ENCODE measurements at regions not wholly inside any gene's neighbourhood (a gene's known extent, or its start where the extent isn't known, plus 50 kb on each side); places are given as distances from the start of the nearest gene placed in this dataset.

- H3K4me3 ChIP-seq (ENCODE audit: low read depth, low read length), result peak overlapping the region; percentile 60
- TF ChIP-seq CTCF (IDR thresholded peaks at IDR 0.05; ENCODE audit: low read depth, low read length), result no peak
- no peaks in the 10 kb centered on the region for H3K27me3 ChIP-seq
- H3K36me3 ChIP-seq, result no peaks in the 10 kb centered on the region
- H3K4me1 ChIP-seq, result peaks cover 3% of the 10 kb centered on the region; the same call in 1 of the 2 replicates
- no peaks in the 10 kb centered on the region for H3K9me3 ChIP-seq
- no peak for DNase-seq
Observed at GRCh38 chr12:91380631-91381030, 198.0 kb upstream of the DCN start.

DNA sequence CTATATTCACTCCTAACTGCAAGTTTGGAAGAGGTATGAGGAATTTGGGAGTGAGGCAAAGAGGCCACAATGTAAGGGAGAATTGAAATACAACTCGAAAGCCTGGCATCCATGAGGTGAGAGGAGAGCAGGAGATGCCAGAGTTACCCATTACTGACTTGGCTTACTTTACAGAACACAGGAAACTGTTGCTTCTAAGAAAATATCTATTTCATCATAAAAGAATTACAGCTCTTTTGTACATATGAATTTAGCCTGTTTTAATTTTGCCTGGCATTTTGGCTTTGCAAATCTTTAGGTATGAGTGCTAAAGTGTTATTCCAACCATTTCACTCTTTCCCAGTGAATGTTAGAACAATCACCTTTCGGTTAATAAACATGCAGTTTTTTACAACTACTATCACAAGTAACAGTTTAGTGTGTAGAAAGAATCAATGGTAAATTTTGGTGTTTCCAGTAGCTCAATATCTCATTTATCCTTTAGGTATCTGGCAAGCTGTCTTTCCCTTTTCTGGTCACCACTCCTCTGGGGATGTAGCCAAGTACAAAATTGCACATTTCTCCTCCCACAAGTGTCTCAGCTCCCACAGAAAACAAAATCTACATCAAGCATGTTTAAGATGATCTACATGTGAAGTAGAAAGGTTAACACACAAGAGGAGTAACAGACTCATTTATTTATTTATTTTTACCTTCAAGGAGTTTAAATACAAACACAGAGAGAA lies 196.6 kb upstream of the DCN start:
- Histone ChIP-seq H3K9me3 (no peaks in the 10 kb centered on the region), H3K36me3 (no peaks in the 10 kb centered on the region), H3K27me3 (no peaks in the 10 kb centered on the region), H3K4me3 (ENCODE audit: low read depth, low read length) (no peak overlapping the region), H3K4me1 (peaks cover 3% of the 10 kb centered on the region; the same call in 1 of the 2 replicates)
- no peak for DNase-seq
- no peak for TF ChIP-seq CTCF (IDR thresholded peaks at IDR 0.05; ENCODE audit: low read depth, low read length)

DNA sequence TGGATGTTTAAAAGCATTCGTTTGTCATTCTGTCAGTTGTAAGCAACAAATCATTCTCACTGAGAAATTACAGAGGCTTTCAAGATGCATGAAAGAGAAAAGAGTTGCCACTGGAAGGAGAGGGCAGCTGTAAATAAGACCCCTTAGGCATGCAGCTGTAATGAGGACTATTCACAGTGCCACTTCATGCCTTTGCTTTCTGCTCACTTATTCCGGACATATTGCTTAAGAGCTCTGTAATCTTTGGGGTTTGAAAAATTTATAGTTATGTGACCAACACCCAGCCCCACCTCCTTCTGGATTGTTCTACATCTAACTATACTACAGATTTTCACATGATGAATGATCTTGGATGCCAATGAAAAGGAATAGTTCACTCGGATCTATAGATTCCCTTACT lies 194.8 kb upstream of the DCN start:
- H3K9me3 ChIP-seq, result no peaks in the 10 kb centered on the region
- no peaks in the 10 kb centered on the region for H3K4me1 ChIP-seq
- no peak overlapping the region for H3K4me3 ChIP-seq (ENCODE audit: low read depth, low read length)
- no peaks in the 10 kb centered on the region for H3K36me3 ChIP-seq
- no peak for TF ChIP-seq CTCF (IDR thresholded peaks at IDR 0.05; ENCODE audit: low read depth, low read length)
- DNase-seq, result no peak
- no peaks in the 10 kb centered on the region for H3K27me3 ChIP-seq

- no peak for DNase-seq
Observed at GRCh38 chr12:91373086-91373485, 190.5 kb upstream of the DCN start.

GRCh38 chr12:91370086-91370868 lies 187.7 kb upstream of the DCN start:
- no peak for TF ChIP-seq CTCF (IDR thresholded peaks at IDR 0.05; ENCODE audit: low read depth, low read length)
- Histone ChIP-seq H3K4me3 (ENCODE audit: low read depth, low read length) (no peak overlapping the region), H3K9me3 (no peaks in the 10 kb centered on the region), H3K27me3 (no peaks in the 10 kb centered on the region), H3K4me1 (peaks cover 4% of the 10 kb centered on the region; the same call in 1 of the 2 replicates), H3K36me3 (no peaks in the 10 kb centered on the region)
- DNase-seq, result no peak

More at GRCh38 chr12:91373086-91373485, 190.5 kb upstream of the DCN start:
- no peak for TF ChIP-seq CTCF (IDR thresholded peaks at IDR 0.05; ENCODE audit: low read depth, low read length)
- Histone ChIP-seq H3K27me3 (no peaks in the 10 kb centered on the region), H3K9me3 (no peaks in the 10 kb centered on the region), H3K4me1 (peaks cover 4% of the 10 kb centered on the region; the same call in 1 of the 2 replicates), H3K4me3 (ENCODE audit: low read depth, low read length) (no peak overlapping the region), H3K36me3 (no peaks in the 10 kb centered on the region)

DNA sequence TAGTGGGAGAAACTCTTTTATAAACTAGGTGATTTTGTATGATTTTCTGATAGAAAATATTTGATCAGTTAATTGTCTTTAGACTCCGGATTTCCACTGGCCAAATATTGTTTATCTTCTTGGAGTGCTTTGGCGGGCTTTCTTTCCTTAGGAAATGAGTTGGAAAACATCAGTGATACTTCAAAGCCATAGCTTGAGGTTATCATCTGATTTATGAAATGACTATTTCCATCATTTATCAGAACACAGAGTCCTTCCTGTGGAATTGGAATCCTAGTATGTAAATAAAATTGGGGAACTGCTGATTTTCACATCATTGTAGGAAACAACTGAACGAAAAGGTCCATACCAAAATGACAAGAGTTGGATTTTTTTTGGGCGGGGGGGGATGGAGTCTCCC lies 186.0 kb upstream of the DCN start:
- Histone ChIP-seq H3K9me3 (no peaks in the 10 kb centered on the region), H3K4me1 (peaks cover 4% of the 10 kb centered on the region; the same call in 1 of the 2 replicates), H3K27me3 (no peaks in the 10 kb centered on the region), H3K4me3 (ENCODE audit: low read depth, low read length) (no peak overlapping the region), H3K36me3 (no peaks in the 10 kb centered on the region)
- TF ChIP-seq CTCF (IDR thresholded peaks at IDR 0.05; ENCODE audit: low read depth, low read length), result no peak
- DNase-seq, result no peak

All from BE2C (cell line).